Erythroblast (primary cell): ENCODE measurements at regions not wholly inside any gene's neighbourhood (a gene's known extent, or its start where the extent isn't known, plus 50 kb on each side); places are given as distances from the start of the nearest gene placed in this dataset.
"Not testable (repeated sequence)": the region's sequence is repeated elsewhere in the genome, so short reads cannot be mapped to it uniquely, and the experiment has no call there.

Experiments used
- DNase-seq, 2 experiments: peaks; one replicate each; lab custom pipeline; 2025; lab: John Stamatoyannopoulos, UW
- GATA1 ChIP-seq: IDR thresholded peaks from 2 replicates; pipeline ENCODE4 v1.6.1; 2011; ENCODE audit warnings: low read depth, mild to moderate bottlenecking, control low read depth, low read length, moderate library complexity
- POLR2A ChIP-seq: IDR thresholded peaks from 2 replicates; pipeline ENCODE4 v1.6.1; 2011; ENCODE audit warnings: mild to moderate bottlenecking, low read length

DNA sequence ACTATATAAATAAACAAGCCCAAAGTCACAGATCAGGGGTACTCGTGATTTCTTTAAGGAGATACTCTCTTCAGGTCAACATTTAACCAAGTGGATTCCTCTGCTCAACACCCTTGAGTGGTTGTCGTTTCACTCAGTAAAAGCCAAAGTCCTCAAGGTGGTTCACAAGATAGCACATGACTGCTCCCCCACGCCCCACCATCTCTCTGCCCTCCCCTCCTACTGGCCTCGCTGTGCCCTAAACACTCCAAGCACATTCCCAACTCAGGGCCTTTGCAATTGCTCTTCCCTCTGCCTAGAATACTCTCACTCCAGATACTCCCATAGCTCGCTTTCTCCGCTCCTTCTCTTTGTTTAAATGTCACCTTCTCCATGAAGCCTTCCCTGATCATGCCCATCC, 72.1 kb upstream of the FHIP2A start:
- peak in 1 of 2 experiments; percentile 2 for DNase-seq
- TF ChIP-seq POLR2A (no peak), GATA1 (no peak)

DNA sequence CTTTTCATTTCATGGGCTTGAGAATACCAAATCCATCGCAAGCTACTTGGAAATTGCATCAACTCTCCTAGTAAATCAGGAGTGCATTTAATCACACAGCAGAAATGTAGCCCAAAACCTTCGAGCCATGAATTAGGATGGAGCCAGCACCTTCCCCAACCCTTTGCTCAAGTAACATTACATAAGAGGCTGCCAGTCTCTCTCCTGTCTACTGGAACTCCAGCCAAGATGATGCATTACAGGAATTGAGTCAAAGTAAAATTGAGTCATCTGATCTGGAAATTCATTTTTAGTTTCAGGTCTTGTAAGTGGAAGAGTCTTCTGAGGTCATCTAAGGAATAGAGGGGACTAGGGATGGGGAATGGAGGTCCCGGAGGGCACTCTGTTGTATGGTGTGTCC, 69.7 kb upstream of the FHIP2A start:
- TF ChIP-seq POLR2A: no peak
- no peak for TF ChIP-seq GATA1
- no peak for DNase-seq

DNA sequence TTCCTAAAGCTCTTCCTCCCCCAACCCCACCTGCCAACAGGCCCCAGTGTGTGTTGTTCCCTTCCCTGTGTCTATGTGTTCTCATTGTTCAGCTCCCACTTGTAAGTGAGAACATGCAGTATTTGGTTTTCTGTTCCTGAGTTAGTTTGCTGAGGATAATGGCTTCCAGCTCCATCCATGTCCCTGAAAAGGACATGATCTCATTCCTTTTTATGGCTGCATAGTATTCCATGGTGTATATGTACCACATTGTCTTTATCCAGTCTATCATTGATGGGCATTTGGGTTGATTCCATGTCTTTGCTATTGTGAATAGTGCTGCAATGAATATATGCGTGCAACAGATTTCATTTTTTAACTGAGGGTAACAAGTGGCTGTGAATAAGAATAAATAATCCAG, 69.0 kb upstream of the FHIP2A start:
- not testable (repeated sequence) for DNase-seq

DNA sequence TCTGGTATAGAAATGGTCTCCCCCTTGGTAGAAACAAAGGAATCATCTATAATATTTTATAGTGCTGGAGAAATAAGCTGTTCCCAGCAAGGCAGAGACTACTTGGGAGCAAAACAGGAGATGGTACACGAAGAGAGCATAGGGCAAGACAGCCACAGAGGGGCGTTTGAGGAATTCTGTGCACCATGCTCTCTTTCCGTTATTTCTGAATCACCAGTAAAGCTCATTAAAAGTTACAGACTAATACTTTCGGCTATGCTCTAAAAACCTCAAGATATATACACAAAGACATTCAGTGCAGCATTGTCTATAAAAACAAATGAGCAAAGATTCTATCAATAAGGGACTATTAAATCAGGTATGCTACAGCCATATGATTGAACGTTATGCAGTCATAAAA, 68.5 kb upstream of the FHIP2A start:
- TF ChIP-seq POLR2A: no peak
- TF ChIP-seq GATA1: no peak
- DNase-seq: no peak

DNA sequence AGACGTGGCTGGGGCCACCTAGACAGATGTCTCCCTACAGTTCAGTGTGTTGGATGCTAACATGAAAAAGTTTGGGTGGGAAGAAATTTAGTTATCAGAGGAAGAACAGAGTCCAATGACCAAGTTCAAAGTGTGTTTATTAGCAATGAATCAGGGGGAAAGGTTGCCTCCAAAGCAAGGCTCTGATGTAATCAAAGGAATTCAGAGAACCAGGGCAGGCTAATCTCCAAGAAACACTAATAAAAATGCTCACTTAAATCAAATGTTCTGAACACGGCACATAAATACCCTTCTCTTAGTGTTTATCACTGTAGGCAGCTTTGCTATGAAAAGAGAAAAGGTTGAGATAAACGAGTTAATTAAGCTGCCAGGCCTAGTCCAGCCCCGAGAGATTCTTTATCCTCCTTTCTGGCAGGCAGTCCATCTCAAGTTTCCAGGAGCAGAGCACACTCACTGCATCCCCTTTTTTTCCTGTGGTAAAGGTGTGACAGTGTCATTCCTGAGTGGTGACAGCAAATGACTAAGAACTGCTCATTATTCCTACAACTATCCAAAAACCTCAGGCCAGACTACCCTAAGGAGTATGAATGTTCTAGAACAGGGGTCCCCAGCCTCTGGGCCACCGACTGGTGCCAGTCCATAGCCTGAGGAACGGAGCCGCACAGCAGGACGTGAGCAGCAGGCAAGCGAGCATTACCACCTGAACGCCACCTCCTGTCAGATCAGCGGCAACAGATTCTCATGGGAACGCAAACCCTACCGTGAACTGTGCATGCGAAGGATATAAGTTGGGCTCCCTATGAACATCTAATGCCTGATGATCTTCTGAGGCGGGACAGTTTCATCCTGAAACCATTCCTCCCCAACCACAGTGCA, 66.9 kb upstream of the FHIP2A start:
- no peak for TF ChIP-seq GATA1
- no peak for DNase-seq

DNA sequence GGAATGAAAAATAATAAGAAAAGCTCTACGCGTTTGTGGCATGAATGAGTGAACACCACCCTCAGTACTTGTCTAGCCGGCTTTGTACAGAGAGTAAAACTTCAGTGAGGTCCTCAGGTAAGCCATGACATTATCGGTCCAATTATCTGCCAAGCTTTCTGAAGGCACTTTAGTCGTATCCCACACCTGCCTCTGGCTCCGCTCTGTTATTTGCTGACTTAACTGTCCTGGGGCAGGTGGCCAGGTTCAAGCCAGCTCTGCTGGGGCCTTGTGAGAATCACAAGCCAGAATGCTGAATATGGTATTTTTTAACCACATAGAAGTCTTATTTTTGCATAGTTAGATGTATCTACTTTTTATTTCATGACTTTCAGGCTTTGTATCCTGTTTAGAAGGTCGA, 66.0 kb upstream of the FHIP2A start:
- DNase-seq: no peak
- no peak for TF ChIP-seq POLR2A
- no peak for TF ChIP-seq GATA1

DNA sequence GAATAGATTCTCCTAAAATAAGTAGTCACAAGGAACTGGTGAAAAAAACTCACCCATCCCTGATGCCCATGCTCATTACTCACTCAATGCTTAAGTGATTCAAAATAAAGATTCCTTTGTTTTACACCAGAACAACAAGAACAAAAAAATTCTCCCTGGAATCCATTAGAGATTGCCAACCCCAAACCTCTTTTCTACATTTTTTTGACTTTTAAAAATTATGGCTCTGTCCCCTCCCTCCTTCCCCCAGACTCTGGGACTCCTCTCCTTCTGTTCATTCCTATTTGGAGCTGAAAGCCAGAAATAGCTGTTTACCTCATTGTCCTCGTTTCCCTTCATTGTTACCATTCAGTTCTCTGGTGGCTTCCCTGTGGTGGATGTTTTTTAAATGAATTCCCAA, 63.2 kb upstream of the FHIP2A start:
- DNase-seq: no peak
- no peak for TF ChIP-seq GATA1
- TF ChIP-seq POLR2A: no peak

DNA sequence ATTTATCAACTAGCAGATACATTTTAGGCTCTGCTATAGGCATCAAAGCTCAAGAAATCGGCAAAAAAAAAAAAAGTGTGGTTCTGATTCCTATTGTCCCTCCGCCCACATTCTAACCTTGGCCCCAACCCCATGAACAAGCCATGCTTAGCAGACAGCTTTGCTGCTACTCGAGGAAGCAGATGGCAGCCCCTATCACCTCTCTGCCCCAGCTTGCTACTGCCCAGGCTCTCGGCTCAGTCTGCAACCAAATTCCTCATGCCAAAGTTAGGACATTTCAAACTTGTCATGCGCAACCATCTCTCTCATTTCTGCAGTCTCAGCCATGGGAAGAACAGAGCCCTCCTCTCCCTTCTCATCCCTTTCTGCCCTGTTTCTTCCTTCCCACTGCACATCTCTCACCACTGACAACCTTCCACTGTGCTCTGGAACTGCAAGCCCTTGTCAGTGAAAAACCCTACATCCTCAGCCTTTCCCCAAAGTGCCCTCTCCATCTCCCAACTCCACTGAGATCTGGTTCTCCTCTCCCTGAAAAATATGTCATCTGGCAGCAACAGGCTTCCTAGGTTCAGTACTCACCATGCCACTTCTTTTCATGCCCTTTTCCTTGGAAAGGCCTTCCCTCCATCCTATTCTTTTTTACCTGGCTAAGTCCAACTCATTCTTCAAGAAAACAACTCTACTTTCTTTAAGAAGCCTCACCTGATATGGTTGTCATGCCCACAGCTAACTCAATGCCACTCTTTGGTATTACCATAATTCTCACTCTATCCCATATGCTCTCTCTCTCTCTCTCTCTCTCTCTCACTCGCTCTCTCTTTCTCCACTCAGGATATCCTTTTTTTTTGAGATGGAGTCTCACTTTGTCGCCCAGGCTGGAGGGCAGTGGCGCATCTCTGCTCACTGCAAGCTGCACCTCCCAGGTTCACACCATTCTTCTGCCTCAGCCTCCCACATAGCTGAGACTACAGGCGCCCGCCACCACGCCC, 60.1 kb upstream of the FHIP2A start:
- DNase-seq: no peak
- no peak for TF ChIP-seq POLR2A
- TF ChIP-seq GATA1: no peak

DNA sequence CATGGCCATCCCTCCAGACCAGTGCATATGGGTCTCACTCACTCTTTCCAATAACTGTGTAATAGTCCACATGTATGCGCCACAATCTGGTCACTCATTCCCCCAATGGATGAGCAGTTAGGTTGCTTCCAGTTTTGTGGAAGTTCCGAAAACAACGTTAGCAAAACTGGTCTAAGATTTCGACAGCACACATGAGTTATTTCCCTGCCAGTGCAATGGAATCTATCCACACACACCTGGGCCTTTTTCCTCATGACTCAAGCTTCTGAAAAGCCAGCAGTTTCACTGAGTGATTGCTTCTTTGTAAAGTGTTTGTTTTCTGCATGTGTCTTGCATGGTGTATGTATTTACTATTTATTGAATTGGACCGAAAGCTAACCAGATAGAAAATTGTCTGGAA, 58.8 kb upstream of the FHIP2A start:
- DNase-seq: no peak
- TF ChIP-seq GATA1 (no peak), POLR2A (no peak)

DNA sequence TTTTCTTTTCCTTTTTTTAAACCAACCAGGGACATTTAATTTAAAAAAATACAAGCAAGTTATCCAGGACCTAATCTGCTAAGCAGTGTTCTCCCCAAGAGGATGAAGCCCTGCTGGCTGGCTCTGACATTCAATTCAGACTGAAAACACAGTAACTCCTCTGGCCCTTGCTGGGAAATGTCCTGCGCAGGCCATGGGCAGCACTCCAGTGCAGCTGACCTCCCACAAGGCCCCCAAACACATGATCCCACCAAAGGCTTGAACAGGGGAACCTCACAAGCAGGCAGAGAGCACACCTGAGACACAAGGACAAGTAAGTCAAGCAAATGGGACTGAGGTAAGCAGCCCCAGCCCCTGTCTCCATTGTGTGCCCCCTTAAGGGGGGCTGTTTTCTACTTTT, 56.9 kb upstream of the FHIP2A start:
- TF ChIP-seq POLR2A: no peak
- no peak for TF ChIP-seq GATA1
- no peak for DNase-seq

DNA sequence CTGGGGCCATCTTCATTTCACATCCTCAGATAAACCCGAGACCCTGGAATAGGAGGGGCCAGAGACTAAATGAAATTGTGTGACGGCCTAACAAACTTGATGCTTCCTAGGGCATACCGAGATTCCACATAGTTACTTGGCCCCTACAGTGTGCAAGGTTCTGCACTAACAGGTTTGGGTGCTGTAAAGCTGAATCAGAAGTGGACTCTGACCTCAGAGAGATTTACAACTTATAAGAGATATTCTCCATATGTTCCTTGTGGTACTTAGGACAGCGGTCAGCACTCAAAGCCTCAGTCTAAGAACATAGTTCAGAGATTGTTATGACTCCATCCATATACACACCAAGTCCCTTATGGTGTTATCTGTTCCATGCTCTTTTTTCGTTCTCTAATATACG, 55.1 kb upstream of the FHIP2A start:
- no peak for DNase-seq
- no peak for TF ChIP-seq GATA1

DNA sequence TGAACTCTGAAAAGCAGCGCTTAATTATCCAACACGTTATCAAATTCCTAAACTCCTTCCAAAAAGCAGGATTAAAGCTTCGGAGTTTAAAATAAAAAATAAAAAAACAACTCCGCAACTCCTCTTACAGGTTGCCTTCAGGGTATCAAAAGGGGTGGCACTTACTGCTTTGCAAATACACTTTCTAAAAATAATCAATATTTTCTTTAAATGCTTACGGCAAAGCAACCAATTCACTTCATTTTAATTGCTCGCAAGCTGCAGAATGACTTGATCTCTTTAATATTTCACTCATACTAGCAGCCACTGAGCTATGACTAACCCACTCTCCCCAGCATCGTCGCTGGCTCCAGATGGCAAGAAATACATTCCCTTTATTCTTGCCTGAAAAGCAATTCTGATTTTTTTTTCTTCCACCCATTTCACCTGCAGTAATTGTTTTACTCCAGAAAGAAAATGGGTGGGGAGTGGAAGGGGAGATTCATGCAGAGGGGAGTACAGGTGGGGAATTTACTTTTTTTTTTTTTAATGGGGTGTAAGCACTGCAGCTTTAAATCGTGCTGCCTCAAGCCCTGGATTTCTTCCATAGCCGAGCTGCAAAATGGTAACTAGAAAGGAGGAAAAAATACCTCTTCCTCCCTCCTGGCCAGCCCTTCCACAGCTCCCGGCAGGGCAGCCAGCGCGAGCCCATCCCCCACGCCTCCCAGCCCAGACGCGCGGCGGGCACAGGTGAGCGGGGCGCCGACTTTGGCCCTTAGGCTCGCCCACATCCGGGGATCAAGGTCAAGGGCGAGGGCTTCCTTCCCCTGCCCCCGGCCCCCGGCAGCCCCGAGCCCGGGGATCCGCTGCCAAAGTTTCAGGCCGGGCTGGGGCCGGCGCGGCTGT, 54.2 kb upstream of the FHIP2A start:
- TF ChIP-seq POLR2A (no peak), GATA1 (no peak)
- DNase-seq: no peak
